ENCODE measurements at regions not wholly inside any gene's neighbourhood (a gene's known extent, or its start where the extent isn't known, plus 50 kb on each side); places are given as distances from the start of the nearest gene placed in this dataset.

GRCh38 chr22:47238690-47239473 lies 476.4 kb downstream of the TBC1D22A start:
- no peak for DNase-seq
- Mint-ChIP-seq H3K27me3 (peaks cover 20% of the 10 kb centered on the region), H3K36me3 (ENCODE audit: low read depth) (no peaks in the 10 kb centered on the region), H3K4me3 (no peak overlapping the region), H3K27ac (no peak overlapping the region), H3K9me3 (no peaks in the 10 kb centered on the region), H3K4me1 (ENCODE audit: low read depth) (no peaks in the 10 kb centered on the region)

GRCh38 chr22:47237890-47238480 lies 475.5 kb downstream of the TBC1D22A start:
- no peak overlapping the region for H3K27ac Mint-ChIP-seq
- peaks cover 17% of the 10 kb centered on the region for H3K27me3 Mint-ChIP-seq
- no peak for DNase-seq
- H3K4me3 Mint-ChIP-seq, result no peak overlapping the region
- H3K4me1 Mint-ChIP-seq (ENCODE audit: low read depth), result no peaks in the 10 kb centered on the region
- no peaks in the 10 kb centered on the region for H3K36me3 Mint-ChIP-seq (ENCODE audit: low read depth)
- no peaks in the 10 kb centered on the region for H3K9me3 Mint-ChIP-seq

- H3K4me3 Mint-ChIP-seq, result no peak overlapping the region
- peaks cover 14% of the 10 kb centered on the region for H3K27me3 Mint-ChIP-seq
- no peaks in the 10 kb centered on the region for H3K36me3 Mint-ChIP-seq (ENCODE audit: low read depth)
Observed at GRCh38 chr22:47236718-47237117, 474.3 kb downstream of the TBC1D22A start.

GRCh38 chr22:47236161-47236560 lies 473.7 kb downstream of the TBC1D22A start:
- H3K4me1 Mint-ChIP-seq (ENCODE audit: low read depth), result no peaks in the 10 kb centered on the region
- DNase-seq, result no peak
- no peak overlapping the region for H3K27ac Mint-ChIP-seq
- peaks cover 14% of the 10 kb centered on the region for H3K27me3 Mint-ChIP-seq
- no peak overlapping the region for H3K4me3 Mint-ChIP-seq
- no peaks in the 10 kb centered on the region for H3K36me3 Mint-ChIP-seq (ENCODE audit: low read depth)
- no peaks in the 10 kb centered on the region for H3K9me3 Mint-ChIP-seq

More at GRCh38 chr22:47236718-47237117, 474.3 kb downstream of the TBC1D22A start:
- Mint-ChIP-seq H3K27ac (no peak overlapping the region), H3K9me3 (no peaks in the 10 kb centered on the region), H3K4me1 (ENCODE audit: low read depth) (no peaks in the 10 kb centered on the region)
- DNase-seq, result no peak

GRCh38 chr22:47233316-47234243 lies 471.1 kb downstream of the TBC1D22A start:
- Mint-ChIP-seq H3K36me3 (ENCODE audit: low read depth) (no peaks in the 10 kb centered on the region), H3K27ac (no peak overlapping the region), H3K4me1 (ENCODE audit: low read depth) (no peaks in the 10 kb centered on the region), H3K27me3 (peaks cover 6% of the 10 kb centered on the region), H3K9me3 (no peaks in the 10 kb centered on the region), H3K4me3 (no peak overlapping the region)
- DNase-seq, result no peak

GRCh38 chr22:47232753-47233152 lies 470.3 kb downstream of the TBC1D22A start:
- no peak overlapping the region for H3K4me3 Mint-ChIP-seq

GRCh38 chr22:47232197-47232596 lies 469.7 kb downstream of the TBC1D22A start:
- H3K27me3 Mint-ChIP-seq, result no peaks in the 10 kb centered on the region
- H3K4me3 Mint-ChIP-seq, result no peak overlapping the region
- no peaks in the 10 kb centered on the region for H3K4me1 Mint-ChIP-seq (ENCODE audit: low read depth)
- H3K9me3 Mint-ChIP-seq, result no peaks in the 10 kb centered on the region
- no peak for DNase-seq
- no peaks in the 10 kb centered on the region for H3K36me3 Mint-ChIP-seq (ENCODE audit: low read depth)
- H3K27ac Mint-ChIP-seq, result no peak overlapping the region

More at GRCh38 chr22:47232753-47233152, 470.3 kb downstream of the TBC1D22A start:
- Mint-ChIP-seq H3K27ac (no peak overlapping the region), H3K9me3 (no peaks in the 10 kb centered on the region), H3K36me3 (ENCODE audit: low read depth) (no peaks in the 10 kb centered on the region), H3K4me1 (ENCODE audit: low read depth) (no peaks in the 10 kb centered on the region), H3K27me3 (no peaks in the 10 kb centered on the region)
- DNase-seq, result no peak

- no peaks in the 10 kb centered on the region for H3K4me1 Mint-ChIP-seq (ENCODE audit: low read depth)
- DNase-seq, result no peak
- H3K27ac Mint-ChIP-seq, result no peak overlapping the region
- no peaks in the 10 kb centered on the region for H3K36me3 Mint-ChIP-seq (ENCODE audit: low read depth)
- H3K9me3 Mint-ChIP-seq, result no peaks in the 10 kb centered on the region
- H3K27me3 Mint-ChIP-seq, result peaks cover under 1% of the 10 kb centered on the region
- no peak overlapping the region for H3K4me3 Mint-ChIP-seq
Observed at GRCh38 chr22:47231759-47232158, 469.3 kb downstream of the TBC1D22A start.

- Mint-ChIP-seq H3K4me1 (ENCODE audit: low read depth) (no peaks in the 10 kb centered on the region), H3K9me3 (no peaks in the 10 kb centered on the region), H3K36me3 (ENCODE audit: low read depth) (no peaks in the 10 kb centered on the region), H3K27me3 (peaks cover 3% of the 10 kb centered on the region), H3K4me3 (no peak overlapping the region), H3K27ac (no peak overlapping the region)
- DNase-seq, result no peak
Observed at GRCh38 chr22:47230741-47231140, 468.3 kb downstream of the TBC1D22A start.

GRCh38 chr22:47230251-47230650 lies 467.8 kb downstream of the TBC1D22A start:
- Mint-ChIP-seq H3K4me3 (no peak overlapping the region), H3K36me3 (ENCODE audit: low read depth) (no peaks in the 10 kb centered on the region), H3K9me3 (no peaks in the 10 kb centered on the region)

GRCh38 chr22:47228767-47229166 lies 466.3 kb downstream of the TBC1D22A start:
- DNase-seq, result no peak
- H3K9me3 Mint-ChIP-seq, result no peaks in the 10 kb centered on the region
- H3K27me3 Mint-ChIP-seq, result peaks cover 3% of the 10 kb centered on the region
- H3K36me3 Mint-ChIP-seq (ENCODE audit: low read depth), result no peaks in the 10 kb centered on the region
- no peak overlapping the region for H3K27ac Mint-ChIP-seq
- no peaks in the 10 kb centered on the region for H3K4me1 Mint-ChIP-seq (ENCODE audit: low read depth)
- no peak overlapping the region for H3K4me3 Mint-ChIP-seq

More at GRCh38 chr22:47230251-47230650, 467.8 kb downstream of the TBC1D22A start:
- no peak for DNase-seq
- peaks cover 3% of the 10 kb centered on the region for H3K27me3 Mint-ChIP-seq
- no peaks in the 10 kb centered on the region for H3K4me1 Mint-ChIP-seq (ENCODE audit: low read depth)
- H3K27ac Mint-ChIP-seq, result no peak overlapping the region

GRCh38 chr22:47225931-47226633 lies 463.6 kb downstream of the TBC1D22A start:
- H3K27ac Mint-ChIP-seq, result no peak overlapping the region
- H3K27me3 Mint-ChIP-seq, result peaks cover 3% of the 10 kb centered on the region
- DNase-seq, result no peak
- no peaks in the 10 kb centered on the region for H3K4me1 Mint-ChIP-seq (ENCODE audit: low read depth)
- H3K9me3 Mint-ChIP-seq, result no peaks in the 10 kb centered on the region
- no peak overlapping the region for H3K4me3 Mint-ChIP-seq
- H3K36me3 Mint-ChIP-seq (ENCODE audit: low read depth), result no peaks in the 10 kb centered on the region

- Mint-ChIP-seq H3K4me3 (no peak overlapping the region), H3K27ac (no peak overlapping the region), H3K4me1 (ENCODE audit: low read depth) (no peaks in the 10 kb centered on the region), H3K27me3 (peaks cover 3% of the 10 kb centered on the region), H3K9me3 (no peaks in the 10 kb centered on the region), H3K36me3 (ENCODE audit: low read depth) (no peaks in the 10 kb centered on the region)
- no peak for DNase-seq
Observed at GRCh38 chr22:47225080-47225930, 462.9 kb downstream of the TBC1D22A start.

Data from activated T-cell treated with anti-CD3 and anti-CD28 coated beads, Interleukin-2, amount 50 U/mL, for 24 hours (primary cell).